Spleen (tissue), 7 donors: ENCODE measurements at regions not wholly inside any gene's neighbourhood (a gene's known extent, or its start where the extent isn't known, plus 50 kb on each side); places are given as distances from the start of the nearest gene placed in this dataset.

ENCODE experiments used
- POLR2A ChIP-seq, 3 donors: fragments of 450-650 bp; IDR thresholded peaks; one replicate each; pipeline ENCODE4 v1.5.1; 2017; ENCODE audit warnings: antibody characterized with exemption in 3 of 3, mild to moderate bottlenecking in 1 of 3
- POLR2AphosphoS5 ChIP-seq, 3 donors: sonication (generic); formaldehyde crosslinking; IDR thresholded peaks; one replicate each; pipeline ENCODE4 v1.5.1; 2017; ENCODE audit warnings: antibody characterized with exemption in 3 of 3
- TF ChIP-seq, protein P1 (sequence below), 11 experiments: fragments of 200-600 bp in 7 of 11; fragments of 450-650 bp in 4 of 11; sonication (generic) in 4 of 11; IDR thresholded peaks in 8 of 11; conservative IDR thresholded peaks in 3 of 11; 1 replicate in 7 of 11; 2 replicates in 4 of 11; pipeline versions ENCODE4 v1.4.0 to v1.8.0; 2016 to 2021; ENCODE audit warnings: antibody characterized with exemption in 11 of 11, inconsistent platforms in 4 of 11, mild to moderate bottlenecking in 1 of 11
- donor health status: DM: no; HTN: no; CAD: no; lungs with moderate emphysema.
- donor health status: DM: no; HTN: no; CAD: no.
- donor health status: DM: no; HTN: no; CAD: no.

DNA sequence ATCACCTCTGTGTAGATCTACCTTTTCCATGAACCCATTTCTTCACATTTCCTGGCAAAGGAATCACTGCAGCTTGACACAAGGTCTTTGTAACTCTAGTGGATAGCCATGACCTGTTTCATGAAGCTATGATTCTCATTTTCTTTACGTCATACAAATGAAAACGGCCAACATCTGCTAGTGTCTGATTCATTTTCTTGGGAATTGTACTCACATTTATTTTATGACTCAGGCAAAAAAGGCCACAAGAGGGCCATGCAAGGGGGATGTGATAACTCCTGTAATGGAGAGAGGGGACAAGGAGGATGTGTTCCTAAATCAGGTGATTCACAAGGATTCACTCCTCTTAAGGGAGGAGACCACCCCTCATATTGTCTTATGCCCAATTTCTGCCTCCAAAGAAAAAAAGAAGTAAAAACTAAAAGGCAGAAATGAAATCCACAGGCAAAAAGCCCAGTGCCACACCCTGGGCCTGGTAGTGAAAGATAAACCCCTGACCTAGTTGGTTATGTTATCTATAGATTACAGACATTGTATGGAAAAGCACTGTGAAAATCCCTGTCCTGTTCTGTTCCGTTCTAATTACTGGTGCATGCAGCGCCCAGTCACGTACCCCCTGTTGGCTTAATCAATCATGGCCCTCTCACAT, 249.9 kb downstream of the IPMK start:
- no peak for TF ChIP-seq POLR2A (IDR thresholded peaks at IDR 0.05)
- TF ChIP-seq, protein P1, sequence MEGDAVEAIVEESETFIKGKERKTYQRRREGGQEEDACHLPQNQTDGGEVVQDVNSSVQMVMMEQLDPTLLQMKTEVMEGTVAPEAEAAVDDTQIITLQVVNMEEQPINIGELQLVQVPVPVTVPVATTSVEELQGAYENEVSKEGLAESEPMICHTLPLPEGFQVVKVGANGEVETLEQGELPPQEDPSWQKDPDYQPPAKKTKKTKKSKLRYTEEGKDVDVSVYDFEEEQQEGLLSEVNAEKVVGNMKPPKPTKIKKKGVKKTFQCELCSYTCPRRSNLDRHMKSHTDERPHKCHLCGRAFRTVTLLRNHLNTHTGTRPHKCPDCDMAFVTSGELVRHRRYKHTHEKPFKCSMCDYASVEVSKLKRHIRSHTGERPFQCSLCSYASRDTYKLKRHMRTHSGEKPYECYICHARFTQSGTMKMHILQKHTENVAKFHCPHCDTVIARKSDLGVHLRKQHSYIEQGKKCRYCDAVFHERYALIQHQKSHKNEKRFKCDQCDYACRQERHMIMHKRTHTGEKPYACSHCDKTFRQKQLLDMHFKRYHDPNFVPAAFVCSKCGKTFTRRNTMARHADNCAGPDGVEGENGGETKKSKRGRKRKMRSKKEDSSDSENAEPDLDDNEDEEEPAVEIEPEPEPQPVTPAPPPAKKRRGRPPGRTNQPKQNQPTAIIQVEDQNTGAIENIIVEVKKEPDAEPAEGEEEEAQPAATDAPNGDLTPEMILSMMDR (IDR thresholded peaks at IDR 0.05 in 8 of 11, conservative IDR thresholded peaks at IDR 0.05 in 3 of 11), result no peak
- no peak for TF ChIP-seq POLR2AphosphoS5 (IDR thresholded peaks at IDR 0.05)
